ENCODE measurements at regions not wholly inside any gene's neighbourhood (a gene's known extent, or its start where the extent isn't known, plus 50 kb on each side); places are given as distances from the start of the nearest gene placed in this dataset.

- H3K4me3 Mint-ChIP-seq, result no peak overlapping the region
- no peak for DNase-seq
- H3K27me3 Mint-ChIP-seq, result no peaks in the 10 kb centered on the region
- H3K27ac Mint-ChIP-seq, result no peak overlapping the region
- H3K4me1 Mint-ChIP-seq (ENCODE audit: low read depth), result peaks cover 2% of the 10 kb centered on the region
- no peaks in the 10 kb centered on the region for H3K9me3 Mint-ChIP-seq
- no peaks in the 10 kb centered on the region for H3K36me3 Mint-ChIP-seq (ENCODE audit: low read depth)
Measured at GRCh38 chr6:1540864-1541521, 68.7 kb upstream of the FOXC1 start.

GRCh38 chr6:1542335-1542734 lies 67.4 kb upstream of the FOXC1 start:
- Mint-ChIP-seq H3K36me3 (ENCODE audit: low read depth) (no peaks in the 10 kb centered on the region), H3K4me1 (ENCODE audit: low read depth) (no peaks in the 10 kb centered on the region), H3K27ac (no peak overlapping the region), H3K4me3 (no peak overlapping the region), H3K27me3 (no peaks in the 10 kb centered on the region), H3K9me3 (no peaks in the 10 kb centered on the region)
- no peak for DNase-seq

GRCh38 chr6:1542764-1543163 lies 67.0 kb upstream of the FOXC1 start:
- Mint-ChIP-seq H3K4me1 (ENCODE audit: low read depth) (no peaks in the 10 kb centered on the region), H3K36me3 (ENCODE audit: low read depth) (no peaks in the 10 kb centered on the region), H3K27ac (no peak overlapping the region), H3K27me3 (no peaks in the 10 kb centered on the region), H3K4me3 (no peak overlapping the region), H3K9me3 (no peaks in the 10 kb centered on the region)
- no peak for DNase-seq

GRCh38 chr6:1544000-1544399 lies 65.7 kb upstream of the FOXC1 start:
- no peaks in the 10 kb centered on the region for H3K36me3 Mint-ChIP-seq (ENCODE audit: low read depth)
- no peak overlapping the region for H3K27ac Mint-ChIP-seq
- DNase-seq, result no peak
- no peaks in the 10 kb centered on the region for H3K9me3 Mint-ChIP-seq
- no peaks in the 10 kb centered on the region for H3K4me1 Mint-ChIP-seq (ENCODE audit: low read depth)
- no peaks in the 10 kb centered on the region for H3K27me3 Mint-ChIP-seq
- H3K4me3 Mint-ChIP-seq, result no peak overlapping the region

- H3K27ac Mint-ChIP-seq, result no peak overlapping the region
- H3K27me3 Mint-ChIP-seq, result no peaks in the 10 kb centered on the region
- DNase-seq, result no peak
- H3K9me3 Mint-ChIP-seq, result no peaks in the 10 kb centered on the region
- H3K4me1 Mint-ChIP-seq (ENCODE audit: low read depth), result no peaks in the 10 kb centered on the region
- H3K36me3 Mint-ChIP-seq (ENCODE audit: low read depth), result no peaks in the 10 kb centered on the region
- H3K4me3 Mint-ChIP-seq, result no peak overlapping the region
Measured at GRCh38 chr6:1544603-1545002, 65.1 kb upstream of the FOXC1 start.

- Mint-ChIP-seq H3K9me3 (no peaks in the 10 kb centered on the region), H3K4me1 (ENCODE audit: low read depth) (no peaks in the 10 kb centered on the region), H3K27me3 (no peaks in the 10 kb centered on the region), H3K4me3 (no peak overlapping the region), H3K36me3 (ENCODE audit: low read depth) (no peaks in the 10 kb centered on the region), H3K27ac (no peak overlapping the region)
- no peak for DNase-seq
Measured at GRCh38 chr6:1545654-1546053, 64.1 kb upstream of the FOXC1 start.

- no peaks in the 10 kb centered on the region for H3K4me1 Mint-ChIP-seq (ENCODE audit: low read depth)
- H3K9me3 Mint-ChIP-seq, result no peaks in the 10 kb centered on the region
- H3K36me3 Mint-ChIP-seq (ENCODE audit: low read depth), result no peaks in the 10 kb centered on the region
- DNase-seq, result no peak
- H3K27ac Mint-ChIP-seq, result no peak overlapping the region
- H3K27me3 Mint-ChIP-seq, result no peaks in the 10 kb centered on the region
- H3K4me3 Mint-ChIP-seq, result no peak overlapping the region
Measured at GRCh38 chr6:1547785-1548184, 61.9 kb upstream of the FOXC1 start.

GRCh38 chr6:1551249-1551648 lies 58.5 kb upstream of the FOXC1 start:
- Mint-ChIP-seq H3K4me3 (no peak overlapping the region), H3K9me3 (no peaks in the 10 kb centered on the region), H3K27me3 (peaks cover 23% of the 10 kb centered on the region), H3K36me3 (ENCODE audit: low read depth) (no peaks in the 10 kb centered on the region), H3K27ac (no peak overlapping the region), H3K4me1 (ENCODE audit: low read depth) (peaks cover 10% of the 10 kb centered on the region)
- no peak for DNase-seq

GRCh38 chr6:1552296-1552761 lies 57.4 kb upstream of the FOXC1 start:
- peaks cover 31% of the 10 kb centered on the region for H3K27me3 Mint-ChIP-seq
- H3K9me3 Mint-ChIP-seq, result no peaks in the 10 kb centered on the region
- H3K4me3 Mint-ChIP-seq, result no peak overlapping the region
- DNase-seq, result no peak
- H3K36me3 Mint-ChIP-seq (ENCODE audit: low read depth), result no peaks in the 10 kb centered on the region
- H3K27ac Mint-ChIP-seq, result no peak overlapping the region
- H3K4me1 Mint-ChIP-seq (ENCODE audit: low read depth), result peaks cover 10% of the 10 kb centered on the region

GRCh38 chr6:1553562-1554083 lies 56.1 kb upstream of the FOXC1 start:
- Mint-ChIP-seq H3K27ac (no peak overlapping the region), H3K4me1 (ENCODE audit: low read depth) (peaks cover 10% of the 10 kb centered on the region), H3K36me3 (ENCODE audit: low read depth) (no peaks in the 10 kb centered on the region), H3K4me3 (no peak overlapping the region), H3K9me3 (no peaks in the 10 kb centered on the region), H3K27me3 (peaks cover 36% of the 10 kb centered on the region)
- DNase-seq, result no peak

- DNase-seq, result no peak
- H3K4me3 Mint-ChIP-seq, result peak overlapping the region; percentile 75
- no peaks in the 10 kb centered on the region for H3K9me3 Mint-ChIP-seq
Measured at GRCh38 chr6:1554141-1554475, 55.6 kb upstream of the FOXC1 start.

GRCh38 chr6:1554476-1555310 lies 55.0 kb upstream of the FOXC1 start:
- peak; percentile 79 for DNase-seq
- peak overlapping the region; percentile 75 for H3K27ac Mint-ChIP-seq
- H3K4me3 Mint-ChIP-seq, result peak overlapping the region; percentile 75
- no peaks in the 10 kb centered on the region for H3K36me3 Mint-ChIP-seq (ENCODE audit: low read depth)
- H3K27me3 Mint-ChIP-seq, result peaks cover 36% of the 10 kb centered on the region
- peaks cover 10% of the 10 kb centered on the region for H3K4me1 Mint-ChIP-seq (ENCODE audit: low read depth)
- H3K9me3 Mint-ChIP-seq, result no peaks in the 10 kb centered on the region

More at GRCh38 chr6:1554141-1554475, 55.6 kb upstream of the FOXC1 start:
- Mint-ChIP-seq H3K36me3 (ENCODE audit: low read depth) (no peaks in the 10 kb centered on the region), H3K4me1 (ENCODE audit: low read depth) (peaks cover 10% of the 10 kb centered on the region), H3K27ac (no peak overlapping the region), H3K27me3 (peaks cover 36% of the 10 kb centered on the region)

GRCh38 chr6:1558388-1558787 lies 51.3 kb upstream of the FOXC1 start:
- no peak for DNase-seq

More at GRCh38 chr6:1558388-1558787, 51.3 kb upstream of the FOXC1 start:
- no peaks in the 10 kb centered on the region for H3K36me3 Mint-ChIP-seq (ENCODE audit: low read depth)
- H3K4me3 Mint-ChIP-seq, result no peak overlapping the region
- H3K9me3 Mint-ChIP-seq, result no peaks in the 10 kb centered on the region
- peaks cover 10% of the 10 kb centered on the region for H3K4me1 Mint-ChIP-seq (ENCODE audit: low read depth)
- peaks cover 43% of the 10 kb centered on the region for H3K27me3 Mint-ChIP-seq
- no peak overlapping the region for H3K27ac Mint-ChIP-seq
